ENCODE measurements at regions not wholly inside any gene's neighbourhood (a gene's known extent, or its start where the extent isn't known, plus 50 kb on each side); places are given as distances from the start of the nearest gene placed in this dataset.
"Not testable (repeated sequence)": the region's sequence is repeated elsewhere in the genome, so short reads cannot be mapped to it uniquely, and the experiment has no call there.

- ATAC-seq (ENCODE audit: poor library complexity) = no peak
Measured at GRCh38 chr3:26281284-26281985, 341.1 kb upstream of the LRRC3B start.

GRCh38 chr3:26284503-26284902, 338.1 kb upstream of the LRRC3B start:
- intact Hi-C loops (cut with DNase I); DNase-seq; ATAC-seq (ENCODE audit: poor library complexity): not testable (repeated sequence)

More at GRCh38 chr3:26281284-26281985, 341.1 kb upstream of the LRRC3B start:
- intact Hi-C loops (cut with DNase I) = no loop called here
- no peak for DNase-seq

- intact Hi-C loops (cut with DNase I) = no loop called here
- ATAC-seq (ENCODE audit: poor library complexity) (no peak), DNase-seq (no peak)
Measured at GRCh38 chr3:26291840-26292239, 330.7 kb upstream of the LRRC3B start.

DNA sequence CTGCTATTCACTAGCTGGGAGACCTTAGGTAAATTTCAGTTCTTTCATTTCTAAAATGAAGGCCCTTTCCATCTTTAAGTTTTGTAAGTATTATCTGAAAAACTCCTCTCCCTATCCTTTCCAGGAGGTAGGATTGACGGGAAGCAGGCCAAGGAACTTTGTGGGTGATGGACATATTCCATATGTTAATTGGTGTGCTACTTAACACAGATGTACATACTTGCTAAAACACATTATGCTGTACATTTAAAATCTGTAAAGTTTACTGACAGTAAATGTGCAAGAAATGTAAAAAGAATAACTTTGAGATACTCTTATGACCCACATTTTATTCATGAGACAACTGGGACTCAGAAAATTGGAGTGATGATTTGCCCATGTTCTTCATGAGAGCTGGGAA, 329.8 kb upstream of the LRRC3B start:
- no peak for ATAC-seq (ENCODE audit: poor library complexity)
- intact Hi-C loops (cut with DNase I) = no loop called here

DNA sequence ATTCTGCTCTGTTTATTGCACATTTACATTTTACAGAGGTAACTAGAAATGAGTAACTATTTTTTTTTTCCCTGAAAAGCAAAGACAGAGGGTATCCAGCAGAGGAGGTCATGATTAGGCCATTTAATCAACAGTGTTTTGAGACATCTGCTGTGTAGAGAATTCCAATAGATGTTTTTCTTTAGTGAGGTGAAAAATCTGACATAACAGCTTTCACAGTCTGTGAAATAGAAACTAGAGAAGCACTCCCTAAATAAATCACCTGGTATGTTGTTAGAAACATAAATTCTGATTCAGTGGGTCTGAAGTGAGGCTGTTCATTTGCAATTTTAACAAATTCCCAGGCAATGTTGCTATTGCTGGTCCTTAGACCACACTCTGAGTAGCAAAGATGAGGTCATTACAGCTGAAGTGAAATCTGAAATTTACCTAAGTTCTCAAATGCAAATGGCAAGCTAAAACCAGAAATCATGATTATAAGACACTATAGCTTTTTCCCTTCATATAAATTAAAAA, 329.2 kb upstream of the LRRC3B start:
- intact Hi-C loops (cut with DNase I) = no loop called here
- DNase-seq = no peak
- no peak for ATAC-seq (ENCODE audit: poor library complexity)

More for the DNA sequence above, 329.8 kb upstream of the LRRC3B start:
- no peak for DNase-seq

GRCh38 chr3:26307192-26307591, 315.4 kb upstream of the LRRC3B start:
- intact Hi-C loops (cut with DNase I) = no loop called here
- ATAC-seq (ENCODE audit: poor library complexity) (no peak), DNase-seq (no peak)

- ATAC-seq (ENCODE audit: poor library complexity) (no peak), DNase-seq (no peak)
- intact Hi-C loops (cut with DNase I) = no loop called here
Measured at GRCh38 chr3:26307787-26308186, 314.8 kb upstream of the LRRC3B start.

- intact Hi-C loops (cut with DNase I) = no loop called here
- ATAC-seq (ENCODE audit: poor library complexity) (no peak), DNase-seq (no peak)
Measured at GRCh38 chr3:26308454-26308853, 314.1 kb upstream of the LRRC3B start.

GRCh38 chr3:26309536-26309935, 313.0 kb upstream of the LRRC3B start:
- intact Hi-C loops (cut with DNase I); ATAC-seq (ENCODE audit: poor library complexity); DNase-seq: not testable (repeated sequence)

DNA sequence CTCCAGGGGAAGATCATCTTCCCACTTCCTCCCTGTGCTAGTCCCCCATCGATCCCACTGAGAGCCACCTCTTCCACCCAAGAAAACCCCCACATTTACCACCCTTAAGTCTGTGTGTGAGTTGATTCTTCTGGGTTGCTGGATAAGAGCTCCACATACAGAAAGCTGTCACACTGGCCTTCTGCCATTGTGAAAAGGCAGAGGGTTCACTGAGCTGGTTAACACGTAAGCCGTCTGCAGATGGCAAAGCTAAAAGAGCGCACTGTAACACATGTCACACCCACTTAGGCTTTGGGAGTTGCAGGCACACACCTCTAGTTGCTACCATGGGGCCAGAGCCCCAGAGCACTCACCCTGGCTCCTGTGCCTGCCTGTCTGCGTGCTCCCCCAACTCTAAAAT, 309.8 kb upstream of the LRRC3B start:
- intact Hi-C loops (cut with DNase I) = no loop called here
- no peak for DNase-seq

DNA sequence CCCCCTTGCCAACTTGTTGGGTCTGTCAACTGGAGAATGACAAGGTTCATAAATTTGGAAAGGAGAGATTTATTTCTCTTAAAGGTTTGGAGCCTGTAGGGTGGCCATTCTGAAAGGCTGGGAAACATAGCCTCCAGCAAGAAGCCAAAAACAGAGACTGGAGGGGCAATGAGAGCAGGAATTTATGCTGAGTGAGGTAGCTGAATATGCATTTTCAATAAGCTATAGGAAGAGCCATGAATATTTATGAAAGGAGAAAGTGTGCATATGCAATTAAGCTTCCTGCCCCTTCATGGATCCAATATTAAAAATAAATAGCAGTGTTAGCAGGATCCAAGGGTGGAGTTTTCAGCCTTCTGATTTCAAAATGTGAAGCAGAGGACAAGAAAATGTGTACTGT, 306.1 kb upstream of the LRRC3B start:
- DNase-seq (no peak), ATAC-seq (ENCODE audit: poor library complexity) (no peak)
- intact Hi-C loops (cut with DNase I) = no loop called here

More for the DNA sequence above, 309.8 kb upstream of the LRRC3B start:
- ATAC-seq (ENCODE audit: poor library complexity) = no peak

- intact Hi-C loops (cut with DNase I); ATAC-seq (ENCODE audit: poor library complexity); DNase-seq: not testable (repeated sequence)
Measured at GRCh38 chr3:26323741-26324140, 298.8 kb upstream of the LRRC3B start.

DNA sequence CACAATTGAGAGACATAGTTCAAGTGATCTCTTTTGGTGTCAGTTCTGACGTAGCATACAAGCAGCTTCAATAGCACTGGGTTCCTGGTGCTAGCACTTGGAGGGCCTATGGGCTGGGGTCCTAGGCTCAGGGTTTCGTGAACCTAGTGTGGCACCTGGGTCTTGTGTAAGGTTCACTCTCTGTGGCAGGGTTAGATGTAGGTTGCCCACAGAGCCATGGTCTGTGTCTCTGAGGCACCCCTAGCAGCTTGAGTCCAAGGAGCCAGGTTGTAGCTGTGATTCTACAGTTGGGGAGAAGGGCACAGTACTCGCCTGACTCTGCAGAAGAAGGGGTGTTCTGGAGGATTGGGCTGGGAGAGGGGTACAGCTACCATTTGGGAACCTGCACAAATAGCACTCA, 282.6 kb upstream of the LRRC3B start:
- intact Hi-C loops (cut with DNase I) = no loop called here
- ATAC-seq (ENCODE audit: poor library complexity) (no peak), DNase-seq (no peak)

DNA sequence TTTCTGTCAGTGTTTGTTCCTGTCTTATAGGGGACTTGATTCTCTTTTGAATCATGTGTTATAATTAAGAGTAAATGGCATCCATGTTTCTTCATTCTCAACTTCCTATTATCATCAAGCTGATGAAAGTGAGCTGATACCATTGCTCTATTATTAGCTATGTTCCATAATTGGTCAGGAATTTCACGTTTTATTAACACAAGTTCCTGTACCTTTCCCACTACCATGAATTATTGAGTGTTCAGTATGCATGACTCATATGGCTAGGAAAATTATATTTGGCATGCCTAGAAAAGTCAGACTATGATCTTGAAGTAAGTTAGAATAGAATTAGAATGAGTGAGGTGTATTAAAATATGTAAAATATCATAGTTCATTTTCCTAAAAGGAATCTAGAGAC, 278.9 kb upstream of the LRRC3B start:
- ATAC-seq (ENCODE audit: poor library complexity) (no peak), DNase-seq (no peak)
- intact Hi-C loops (cut with DNase I) = no loop called here

GRCh38 chr3:26345613-26346012, 277.0 kb upstream of the LRRC3B start:
- ATAC-seq (ENCODE audit: poor library complexity) (no peak), DNase-seq (no peak)
- intact Hi-C loops (cut with DNase I) = no loop called here

DNA sequence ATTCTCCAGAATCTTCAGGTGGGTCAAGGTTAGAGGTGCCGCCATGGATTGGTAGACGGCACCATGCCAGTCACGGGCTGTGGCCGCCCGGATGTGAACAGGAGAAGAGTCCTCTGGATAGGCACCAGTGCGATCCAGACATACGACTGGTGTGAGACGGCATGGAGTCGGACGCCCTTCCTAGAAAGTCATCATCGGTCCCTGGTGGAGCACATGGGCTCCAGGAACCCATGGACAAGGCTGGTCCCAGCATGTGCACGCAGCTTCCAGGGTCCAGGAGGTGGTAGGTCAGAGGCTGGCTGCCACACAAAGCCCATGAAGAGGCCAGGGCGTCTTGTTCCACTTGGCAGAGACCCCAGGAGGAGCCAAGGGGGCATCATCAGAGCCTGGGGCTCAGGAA, 276.1 kb upstream of the LRRC3B start:
- intact Hi-C loops (cut with DNase I) = no loop called here
- no peak for DNase-seq
- no peak for ATAC-seq (ENCODE audit: poor library complexity)

DNA sequence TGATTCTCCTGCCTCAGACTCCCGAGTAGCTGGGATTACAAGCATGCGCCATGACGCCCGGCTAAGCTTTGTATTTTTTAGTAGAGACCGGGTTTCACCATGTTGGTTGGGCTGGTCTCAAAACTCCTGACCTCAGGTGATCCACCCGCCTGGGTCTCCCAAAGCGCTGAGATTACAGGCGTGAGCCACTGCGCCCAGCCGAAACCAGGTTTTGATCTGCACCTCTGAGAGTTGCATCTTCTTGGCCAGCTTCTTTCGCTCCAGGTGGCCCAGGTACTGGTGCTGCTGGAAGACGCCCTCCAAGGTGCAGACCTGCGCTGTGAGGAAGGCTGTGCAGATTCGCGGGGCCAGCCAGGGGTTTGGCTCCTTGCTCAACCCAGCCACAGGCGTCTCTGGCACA, 275.4 kb upstream of the LRRC3B start:
- intact Hi-C loops (cut with DNase I) = no loop called here
- ATAC-seq (ENCODE audit: poor library complexity) (no peak), DNase-seq (no peak)

DNA sequence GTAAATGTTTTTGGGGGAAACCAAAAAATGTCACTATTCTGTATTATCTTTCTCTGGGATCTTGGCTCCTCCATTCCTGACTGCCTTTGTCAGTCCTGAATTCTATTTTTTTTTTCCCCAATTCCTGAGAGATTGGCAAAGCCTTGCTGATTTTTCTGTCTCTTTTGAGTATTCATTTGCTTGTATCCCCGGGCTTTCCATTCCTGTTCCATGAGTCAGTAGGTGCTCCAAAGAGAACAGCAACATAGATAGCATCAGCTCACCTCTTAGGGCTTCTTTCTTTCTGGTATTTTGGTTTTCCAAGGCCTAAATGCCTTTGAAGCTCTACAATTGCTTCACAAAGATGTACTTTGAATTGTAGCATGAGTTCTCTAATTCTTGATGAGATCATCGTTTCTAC, 271.7 kb upstream of the LRRC3B start:
- intact Hi-C loops (cut with DNase I) = no loop called here
- no peak for DNase-seq
- no peak for ATAC-seq (ENCODE audit: poor library complexity)

DNA sequence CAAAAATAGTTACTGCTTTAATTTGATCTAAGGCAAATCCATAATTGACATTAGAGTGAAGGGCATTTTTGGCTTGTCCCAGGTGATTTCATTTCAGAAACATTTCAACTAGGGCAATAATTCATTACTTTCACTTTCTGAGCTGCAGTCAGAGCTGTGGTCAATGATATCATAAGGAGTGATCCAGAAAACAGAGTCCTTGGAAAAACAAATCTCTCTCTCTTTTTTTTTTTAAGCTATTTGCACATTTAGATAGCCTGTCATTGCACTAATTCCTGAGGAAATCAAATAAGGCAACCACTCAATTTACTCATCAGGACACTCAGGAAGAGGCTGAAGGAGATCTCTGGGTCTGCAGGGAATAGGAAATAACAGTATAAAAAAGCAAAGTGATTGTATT, 269.5 kb upstream of the LRRC3B start:
- intact Hi-C loops (cut with DNase I) = no loop called here
- no peak for DNase-seq
- ATAC-seq (ENCODE audit: poor library complexity) = no peak

DNA sequence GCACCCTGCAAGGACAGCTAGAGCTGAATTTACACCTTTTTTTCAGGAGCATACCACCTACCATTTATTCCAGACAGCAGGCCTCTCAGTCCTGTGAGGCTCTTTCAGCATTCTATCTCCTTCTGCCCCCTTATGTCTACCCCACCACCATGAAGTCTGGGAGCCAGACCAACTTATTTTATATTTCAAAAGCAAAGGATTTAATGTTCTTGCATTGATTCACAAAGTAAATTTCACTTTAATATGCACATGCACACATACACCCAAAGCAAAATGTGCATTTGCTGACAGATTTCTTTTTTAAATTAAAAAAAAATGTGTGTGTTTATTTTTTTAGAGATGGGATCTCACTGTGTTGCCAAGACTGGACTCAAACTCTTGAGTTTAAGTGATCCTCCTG, 264.2 kb upstream of the LRRC3B start:
- no peak for DNase-seq
- intact Hi-C loops (cut with DNase I) = no loop called here
- ATAC-seq (ENCODE audit: poor library complexity) = no peak

- intact Hi-C loops (cut with DNase I) = no loop called here
- no peak for DNase-seq
- no peak for ATAC-seq (ENCODE audit: poor library complexity)
Measured at GRCh38 chr3:26365706-26366105, 256.9 kb upstream of the LRRC3B start.
